HG02938 (cell line): ENCODE measurements at regions not wholly inside any gene's neighbourhood (a gene's known extent, or its start where the extent isn't known, plus 50 kb on each side); places are given as distances from the start of the nearest gene placed in this dataset.
"Not testable (repeated sequence)": the region's sequence is repeated elsewhere in the genome, so short reads cannot be mapped to it uniquely, and the experiment has no call there.

ENCODE experiments used
- ATAC-seq: cut with Tn5 transposase; IDR thresholded peaks from one replicate; pipeline ENCODE4 v1.9.1; 2021; ENCODE audit warnings: mild to moderate bottlenecking, moderate library complexity; ENCODE audit not compliant: unreplicated experiment

DNA sequence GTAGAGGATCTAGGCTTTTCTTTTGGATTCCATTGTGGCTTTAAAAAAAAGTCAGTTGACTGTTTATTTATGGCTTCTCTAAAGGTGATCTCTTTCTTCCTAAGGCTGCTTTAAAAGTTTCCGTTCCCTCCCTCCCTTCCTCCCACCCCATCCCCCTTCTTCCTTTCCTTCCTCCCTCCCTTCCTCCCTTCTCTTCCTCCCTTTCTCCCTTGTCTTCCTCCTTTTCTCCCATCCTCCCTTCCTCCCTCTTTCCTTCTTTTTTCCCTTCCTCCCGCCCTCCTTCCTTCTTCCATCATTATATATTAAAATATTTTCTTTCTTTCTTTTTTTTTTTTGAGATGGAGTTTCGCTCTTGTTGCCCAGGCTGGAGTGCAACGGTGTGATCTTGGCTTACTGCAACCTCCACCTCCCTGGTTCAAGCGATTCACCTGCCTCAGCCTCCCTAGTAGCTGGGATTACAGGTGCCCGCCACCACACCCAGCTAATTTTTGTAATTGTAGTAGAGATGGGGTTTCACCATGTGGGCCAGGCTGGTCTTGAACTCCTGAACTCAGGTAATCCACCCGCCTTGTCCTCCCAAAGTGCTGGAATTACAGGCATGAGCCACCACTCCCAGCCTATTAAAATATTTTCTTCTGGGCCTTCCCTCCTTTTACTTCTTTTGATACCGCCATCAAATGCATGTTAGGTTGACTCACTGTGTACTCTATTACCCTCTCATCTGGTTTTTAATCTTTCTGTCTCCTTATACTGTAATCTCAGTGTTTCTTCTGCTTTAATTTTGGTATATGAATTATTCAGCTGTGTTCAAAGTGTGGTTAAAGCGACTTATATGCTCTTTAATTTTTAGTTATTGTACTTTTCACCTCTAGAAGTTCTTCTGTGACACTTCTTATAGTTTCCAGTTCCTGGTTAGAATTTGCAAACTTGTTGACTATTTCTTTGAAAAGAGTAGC lies 59.2 kb upstream of the ATP5PO start:
- no peak for ATAC-seq

DNA sequence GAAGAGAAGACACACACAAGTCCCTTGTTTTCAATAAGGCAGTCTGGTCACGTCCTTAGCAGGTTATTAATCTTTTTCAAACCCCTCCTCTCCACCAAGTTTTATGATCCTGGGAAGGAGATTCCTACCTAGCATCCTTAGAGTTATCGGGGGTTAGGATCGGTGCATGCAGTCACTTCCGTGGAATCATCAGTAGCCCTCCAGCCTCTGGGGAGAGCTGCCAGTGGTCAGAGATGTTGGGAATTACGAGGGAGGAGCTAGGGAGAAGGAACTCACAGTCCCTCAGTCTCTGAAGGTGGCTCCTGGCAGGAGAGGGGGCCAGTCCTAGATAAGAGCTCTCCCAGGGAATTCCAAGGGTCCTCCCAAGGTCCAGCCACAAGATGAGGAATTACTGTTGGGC lies 57.7 kb upstream of the ATP5PO start:
- ATAC-seq = no peak

DNA sequence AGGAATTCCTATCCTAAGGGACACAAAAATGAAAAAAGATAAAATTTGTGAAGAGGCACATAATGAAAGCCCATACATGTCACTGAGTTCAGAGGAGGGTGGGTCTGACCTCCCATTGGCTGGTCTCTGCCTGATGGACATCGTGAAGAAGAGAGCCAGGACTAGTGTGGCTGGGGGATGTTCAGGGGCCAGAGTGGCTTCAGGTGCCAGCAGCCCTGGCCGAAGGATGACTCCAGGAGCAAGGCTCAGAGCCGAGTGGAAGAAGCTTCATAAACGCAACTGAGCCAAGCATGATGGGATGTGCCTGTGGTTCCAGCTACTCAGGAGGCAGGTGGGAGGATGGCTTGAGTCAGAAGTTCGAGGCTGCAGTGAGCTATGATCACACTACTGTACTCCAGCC lies 56.9 kb upstream of the ATP5PO start:
- ATAC-seq = no peak

DNA sequence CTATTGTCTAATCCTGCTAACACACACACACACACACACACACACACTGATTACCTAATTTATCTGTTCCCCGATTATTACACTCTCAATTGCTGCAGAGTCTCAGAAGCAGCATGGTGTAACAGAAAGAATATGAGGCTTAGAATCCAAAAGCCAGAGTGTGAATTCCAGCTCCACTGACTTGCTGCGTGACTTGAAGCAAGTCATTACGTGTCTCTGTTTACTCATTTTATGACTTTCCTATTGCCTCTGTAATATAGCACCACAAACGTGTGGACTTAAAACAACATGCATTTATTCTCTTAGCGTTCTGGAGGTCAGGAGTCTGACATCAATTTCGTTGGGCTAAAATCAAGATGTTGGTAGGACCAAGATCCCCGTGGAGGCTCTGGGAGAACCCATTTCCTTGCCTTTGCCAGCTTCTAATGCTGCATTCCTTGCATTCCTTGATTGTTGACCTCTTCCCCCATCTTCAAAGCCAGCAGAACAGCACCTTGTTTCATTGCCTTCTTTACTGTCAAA lies 55.9 kb upstream of the ATP5PO start:
- no peak for ATAC-seq

DNA sequence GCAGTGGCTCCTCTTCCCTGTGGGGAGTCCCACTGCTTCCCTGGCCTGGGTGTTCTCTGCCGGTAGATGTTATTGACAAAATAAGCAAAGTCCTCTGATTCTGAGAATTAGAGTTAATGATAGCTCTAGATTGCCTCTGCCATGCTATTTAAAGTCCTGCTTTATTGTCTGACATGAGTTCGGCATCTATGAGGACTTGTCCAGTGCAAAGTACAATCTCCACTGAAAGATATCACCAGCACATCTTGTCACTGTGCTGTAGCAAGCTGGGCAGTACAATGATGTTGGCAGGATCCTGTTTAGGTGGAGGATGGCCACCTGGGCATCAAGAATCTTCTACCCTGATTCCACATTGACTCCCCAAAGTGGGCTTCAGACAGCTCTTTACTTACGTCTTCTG lies 54.0 kb upstream of the ATP5PO start:
- no peak for ATAC-seq

DNA sequence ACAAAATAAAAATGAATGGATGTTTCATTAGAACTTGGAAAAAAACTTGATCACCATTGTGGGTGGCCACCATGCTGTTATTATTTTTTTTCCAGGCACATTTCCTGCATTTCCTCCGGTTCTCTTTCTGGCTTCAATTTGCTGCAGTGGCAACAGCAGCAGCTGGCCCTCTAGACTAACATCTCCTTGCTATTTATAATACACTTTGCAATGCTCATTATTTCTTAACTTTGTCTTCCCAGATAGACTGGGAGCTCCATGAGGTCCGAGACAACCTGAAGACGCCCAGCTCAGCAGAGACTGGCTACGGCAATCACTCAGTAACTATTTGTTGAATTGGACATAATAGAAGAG lies 53.4 kb upstream of the ATP5PO start:
- ATAC-seq = no peak

DNA sequence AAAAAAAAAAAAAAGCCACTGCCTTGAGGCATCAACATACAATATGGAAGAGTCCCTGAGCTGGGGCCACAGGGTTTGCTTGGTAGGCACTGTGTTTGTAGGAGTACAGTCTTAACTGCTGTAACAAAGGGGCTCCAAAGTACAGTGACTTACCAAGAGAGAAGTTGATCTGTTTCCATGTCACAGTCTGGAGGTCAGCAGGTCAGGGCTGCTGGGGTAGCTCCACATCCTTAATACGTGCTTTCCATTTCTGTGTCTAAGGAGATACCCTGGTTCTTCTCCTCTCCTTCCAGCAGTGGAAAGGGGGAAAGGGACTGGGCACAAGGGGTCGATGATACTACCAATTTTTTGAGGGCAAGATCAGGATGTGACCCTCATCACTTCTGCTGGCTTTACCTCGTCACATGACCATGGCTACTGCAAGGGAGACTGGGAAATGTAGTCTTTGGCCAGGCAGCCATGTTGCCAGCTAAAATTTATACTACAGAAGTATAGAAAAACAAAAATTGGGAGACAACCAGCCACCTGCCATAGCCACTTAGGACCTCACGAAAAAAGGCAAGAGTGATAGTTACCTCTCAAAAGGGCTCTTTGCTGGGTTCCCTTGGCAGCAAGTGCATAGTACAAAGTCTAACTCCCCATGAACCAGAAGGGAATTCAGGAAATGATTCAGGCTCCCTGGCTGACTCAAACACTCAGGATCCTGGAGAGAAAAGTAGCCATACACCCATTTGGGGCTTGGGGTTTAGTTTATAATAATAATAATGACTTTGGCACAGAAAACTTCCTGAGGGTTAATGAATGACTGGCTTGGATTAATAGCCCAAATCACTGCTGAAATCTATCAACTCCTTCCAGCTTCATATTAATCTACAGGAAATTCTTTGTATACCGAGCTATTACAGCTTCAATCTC lies 52.7 kb upstream of the ATP5PO start:
- ATAC-seq = no peak

DNA sequence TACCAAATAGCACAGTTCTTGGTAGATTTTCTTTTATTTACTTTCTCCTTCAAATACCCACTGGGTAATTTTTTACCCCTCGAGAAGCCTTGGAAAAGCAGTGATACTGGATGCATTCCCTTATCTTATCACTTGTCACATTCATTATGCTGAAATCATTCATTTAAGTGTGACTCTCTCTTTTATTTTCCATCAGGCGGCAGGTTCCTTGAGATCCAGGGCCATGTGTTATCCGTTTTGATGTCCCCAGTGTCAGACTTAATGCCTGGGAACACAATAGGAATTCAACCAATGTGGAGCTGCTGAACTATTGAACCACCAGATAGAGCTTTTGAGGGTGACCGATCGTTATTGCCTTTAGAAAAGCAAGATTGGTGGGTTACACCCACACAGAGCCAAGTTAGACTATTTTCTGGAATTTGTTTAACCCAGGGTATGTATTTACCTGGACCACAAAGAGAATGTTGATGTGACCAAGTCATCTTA lies 51.5 kb upstream of the ATP5PO start:
- no peak for ATAC-seq

DNA sequence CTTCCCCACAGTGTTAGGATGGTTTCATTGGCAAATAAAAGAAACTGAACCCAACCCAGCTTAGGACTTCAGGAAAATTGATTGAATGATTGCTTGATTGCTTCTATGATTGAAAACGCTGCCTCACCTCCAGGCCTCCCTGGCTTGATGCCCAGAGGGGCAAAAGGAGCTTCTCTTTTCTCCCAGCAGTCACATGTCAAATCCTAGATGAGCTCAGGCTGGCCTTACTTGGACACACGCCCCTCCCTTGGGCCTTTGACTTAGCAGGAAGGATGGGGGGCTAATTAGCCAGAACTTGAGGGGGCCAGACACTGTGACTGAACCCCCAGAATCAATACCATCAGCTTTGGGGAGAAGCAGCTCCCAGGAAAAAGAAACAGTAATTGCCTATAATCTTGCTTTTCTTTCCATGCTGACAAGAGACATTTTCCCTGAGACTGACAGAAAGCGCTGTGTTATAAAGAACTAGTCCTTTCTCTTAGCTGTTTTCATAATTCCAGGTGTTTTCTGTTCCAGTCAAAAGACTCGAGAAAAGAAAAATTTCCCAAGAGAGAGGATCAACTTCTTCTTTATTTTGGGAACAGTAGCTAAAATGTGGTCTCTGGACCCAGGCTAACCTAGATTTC lies 50.8 kb upstream of the ATP5PO start:
- no peak for ATAC-seq

DNA sequence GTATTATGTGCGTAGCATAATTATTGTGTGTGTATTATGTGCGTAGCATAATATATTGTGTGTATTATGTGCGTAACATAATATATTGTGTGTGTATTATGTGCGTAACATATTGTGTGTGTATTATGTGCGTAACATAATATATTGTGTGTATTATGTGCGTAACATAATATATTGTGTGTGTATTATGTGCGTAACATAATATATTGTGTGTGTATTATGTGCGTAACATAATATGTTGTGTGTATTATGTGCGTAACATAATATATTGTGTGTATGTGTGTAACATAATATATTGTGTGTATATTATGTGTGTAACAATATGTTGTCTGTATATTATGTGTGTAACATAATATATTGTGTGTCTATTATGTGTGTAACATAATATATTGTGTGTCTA lies 50.1 kb upstream of the ATP5PO start:
- ATAC-seq = not testable (repeated sequence)
